PC-9 (cell line): ENCODE measurements at regions not wholly inside any gene's neighbourhood (a gene's known extent, or its start where the extent isn't known, plus 50 kb on each side); places are given as distances from the start of the nearest gene placed in this dataset.

Source experiments
- CTCF ChIP-seq: fragments of 200-600 bp; sonication (generic); conservative IDR thresholded peaks from 2 replicates; pipeline ENCODE4 v1.6.1; 2017; ENCODE audit warnings: mixed run types, antibody characterized with exemption, mild to moderate bottlenecking, moderate library complexity
- EZH2 ChIP-seq: fragments of 200-600 bp; sonication (generic); IDR thresholded peaks from 2 replicates; pipeline ENCODE4 v1.8.0; 2017; ENCODE audit warnings: antibody characterized with exemption, low read depth

GRCh38 chr2:18922276-18922675 is 332.9 kb upstream of the NT5C1B start:
- no peak for TF ChIP-seq CTCF
- TF ChIP-seq EZH2, result no peak
